ES-I3 (cell line): ENCODE measurements at regions not wholly inside any gene's neighbourhood (a gene's known extent, or its start where the extent isn't known, plus 50 kb on each side); places are given as distances from the start of the nearest gene placed in this dataset.

Experiments used
- H3K36me3 ChIP-seq: 2 replicates; pipeline ENCODE4 v1.6.1; 2013; ENCODE audit warnings: mild to moderate bottlenecking, low read length, control low read depth, moderate library complexity; ENCODE audit not compliant: insufficient read depth
- H3K4me1 ChIP-seq: 2 replicates; pipeline ENCODE4 v1.6.1; 2013; ENCODE audit warnings: mild to moderate bottlenecking, control low read depth, low read length; ENCODE audit not compliant: insufficient read depth
- H3K9ac ChIP-seq: 2 replicates; pipeline ENCODE4 v1.6.1; 2013; ENCODE audit warnings: low read depth, mild to moderate bottlenecking, low read length, moderate library complexity
- H3K9me3 ChIP-seq: 2 replicates; pipeline ENCODE4 v1.6.1; 2013; ENCODE audit warnings: mild to moderate bottlenecking, low read length, moderate library complexity; ENCODE audit not compliant: control insufficient read depth, insufficient read depth

- Histone ChIP-seq H3K9me3 (no peaks in the 10 kb centered on the region), H3K36me3 (no peaks in the 10 kb centered on the region), H3K4me1 (peaks cover 17% of the 10 kb centered on the region), H3K9ac (peak overlapping the region; percentile 99)
These were observed 124.6 kb upstream of the BTN3A2 start for GRCh38 chr6:26240157-26241032.

GRCh38 chr6:26241033-26241895 is 123.7 kb upstream of the BTN3A2 start:
- peaks cover 17% of the 10 kb centered on the region for H3K4me1 ChIP-seq
- H3K36me3 ChIP-seq: no peaks in the 10 kb centered on the region
- H3K9ac ChIP-seq: peak overlapping the region; percentile 99
- H3K9me3 ChIP-seq: no peaks in the 10 kb centered on the region

GRCh38 chr6:26243132-26243531 is 121.9 kb upstream of the BTN3A2 start:
- Histone ChIP-seq H3K9me3 (no peaks in the 10 kb centered on the region), H3K4me1 (peaks cover 17% of the 10 kb centered on the region), H3K36me3 (no peaks in the 10 kb centered on the region), H3K9ac (no peak overlapping the region)

GRCh38 chr6:26243752-26244151 is 121.2 kb upstream of the BTN3A2 start:
- H3K4me1 ChIP-seq: peaks cover 17% of the 10 kb centered on the region

GRCh38 chr6:26246058-26246457 is 118.9 kb upstream of the BTN3A2 start:
- no peaks in the 10 kb centered on the region for H3K9me3 ChIP-seq
- H3K4me1 ChIP-seq: peaks cover 17% of the 10 kb centered on the region
- H3K9ac ChIP-seq: no peak overlapping the region
- H3K36me3 ChIP-seq: no peaks in the 10 kb centered on the region

More at GRCh38 chr6:26243752-26244151, 121.2 kb upstream of the BTN3A2 start:
- Histone ChIP-seq H3K9me3 (no peaks in the 10 kb centered on the region), H3K36me3 (no peaks in the 10 kb centered on the region), H3K9ac (no peak overlapping the region)

GRCh38 chr6:26246553-26246952 is 118.4 kb upstream of the BTN3A2 start:
- H3K4me1 ChIP-seq: peaks cover 17% of the 10 kb centered on the region
- no peaks in the 10 kb centered on the region for H3K36me3 ChIP-seq
- H3K9ac ChIP-seq: no peak overlapping the region
- no peaks in the 10 kb centered on the region for H3K9me3 ChIP-seq

GRCh38 chr6:26249707-26249956 is 115.4 kb upstream of the BTN3A2 start:
- no peaks in the 10 kb centered on the region for H3K9me3 ChIP-seq
- peak overlapping the region; percentile 93 for H3K9ac ChIP-seq
- no peaks in the 10 kb centered on the region for H3K4me1 ChIP-seq
- no peaks in the 10 kb centered on the region for H3K36me3 ChIP-seq

- peak overlapping the region; percentile 93 for H3K9ac ChIP-seq
- H3K9me3 ChIP-seq: no peaks in the 10 kb centered on the region
- no peaks in the 10 kb centered on the region for H3K36me3 ChIP-seq
- no peaks in the 10 kb centered on the region for H3K4me1 ChIP-seq
These were observed 114.9 kb upstream of the BTN3A2 start for GRCh38 chr6:26249957-26250697.

- Histone ChIP-seq H3K36me3 (no peaks in the 10 kb centered on the region), H3K9ac (peak overlapping the region; percentile 93), H3K4me1 (no peaks in the 10 kb centered on the region)
These were observed 114.3 kb upstream of the BTN3A2 start for GRCh38 chr6:26250698-26251044.

GRCh38 chr6:26251354-26252076 is 113.5 kb upstream of the BTN3A2 start:
- H3K36me3 ChIP-seq: no peaks in the 10 kb centered on the region
- no peaks in the 10 kb centered on the region for H3K9me3 ChIP-seq
- H3K4me1 ChIP-seq: no peaks in the 10 kb centered on the region
- peak overlapping the region; percentile 93 for H3K9ac ChIP-seq

More at GRCh38 chr6:26250698-26251044, 114.3 kb upstream of the BTN3A2 start:
- no peaks in the 10 kb centered on the region for H3K9me3 ChIP-seq

GRCh38 chr6:26252077-26252472 is 112.9 kb upstream of the BTN3A2 start:
- no peaks in the 10 kb centered on the region for H3K9me3 ChIP-seq
- no peaks in the 10 kb centered on the region for H3K36me3 ChIP-seq
- H3K4me1 ChIP-seq: no peaks in the 10 kb centered on the region
- H3K9ac ChIP-seq: peak overlapping the region; percentile 93

GRCh38 chr6:26254724-26255123 is 110.3 kb upstream of the BTN3A2 start:
- peaks cover 4% of the 10 kb centered on the region; the same call in 1 of the 2 replicates for H3K4me1 ChIP-seq
- no peaks in the 10 kb centered on the region for H3K9me3 ChIP-seq
- H3K36me3 ChIP-seq: no peaks in the 10 kb centered on the region
- H3K9ac ChIP-seq: no peak overlapping the region

- Histone ChIP-seq H3K4me1 (peaks cover 4% of the 10 kb centered on the region; the same call in 1 of the 2 replicates), H3K9ac (no peak overlapping the region), H3K9me3 (no peaks in the 10 kb centered on the region), H3K36me3 (no peaks in the 10 kb centered on the region)
These were observed 107.7 kb upstream of the BTN3A2 start for GRCh38 chr6:26257272-26257671.
